ENCODE measurements at regions not wholly inside any gene's neighbourhood (a gene's known extent, or its start where the extent isn't known, plus 50 kb on each side); places are given as distances from the start of the nearest gene placed in this dataset.

GRCh38 chr13:64643066-64643465 lies 2587.1 kb downstream of the PCDH9 start:
- no peak for TF ChIP-seq EP300 (IDR thresholded peaks at IDR 0.05)
- TF ChIP-seq CTCF (IDR thresholded peaks at IDR 0.05) = no peak
- TF ChIP-seq POLR2A (IDR thresholded peaks at IDR 0.05) = no peak
